HG02610 (cell line): ENCODE measurements at regions not wholly inside any gene's neighbourhood (a gene's known extent, or its start where the extent isn't known, plus 50 kb on each side); places are given as distances from the start of the nearest gene placed in this dataset.

ENCODE experiments used
- ATAC-seq: cut with Tn5 transposase; IDR thresholded peaks from one replicate; pipeline ENCODE4 v1.9.1; 2021; ENCODE audit warnings: mild to moderate bottlenecking, moderate library complexity; ENCODE audit not compliant: unreplicated experiment

GRCh38 chr6:10307028-10307427, 107.8 kb downstream of the TFAP2A start:
- ATAC-seq: no peak

- ATAC-seq: no peak
These were observed 109.0 kb downstream of the TFAP2A start for GRCh38 chr6:10305790-10306415.

- no peak for ATAC-seq
These were observed 111.0 kb downstream of the TFAP2A start for GRCh38 chr6:10303608-10304506.

- ATAC-seq: no peak
These were observed 112.2 kb downstream of the TFAP2A start for GRCh38 chr6:10302566-10303235.

- no peak for ATAC-seq
These were observed 114.8 kb downstream of the TFAP2A start for GRCh38 chr6:10300071-10300470.

GRCh38 chr6:10297832-10298231, 117.0 kb downstream of the TFAP2A start:
- ATAC-seq: no peak

GRCh38 chr6:10278746-10279145, 136.1 kb downstream of the TFAP2A start:
- ATAC-seq: no peak

GRCh38 chr6:10276660-10277287, 138.1 kb downstream of the TFAP2A start:
- no peak for ATAC-seq

- no peak for ATAC-seq
These were observed 138.8 kb downstream of the TFAP2A start for GRCh38 chr6:10276106-10276505.

- no peak for ATAC-seq
These were observed 142.3 kb downstream of the TFAP2A start for GRCh38 chr6:10272591-10272990.

- no peak for ATAC-seq
These were observed 142.9 kb downstream of the TFAP2A start for GRCh38 chr6:10271982-10272381.

- no peak for ATAC-seq
These were observed 144.9 kb downstream of the TFAP2A start for GRCh38 chr6:10269814-10270472.

- ATAC-seq: no peak
These were observed 146.1 kb downstream of the TFAP2A start for GRCh38 chr6:10268611-10269310.

- no peak for ATAC-seq
These were observed 146.8 kb downstream of the TFAP2A start for GRCh38 chr6:10268111-10268510.

- no peak for ATAC-seq
These were observed 148.4 kb downstream of the TFAP2A start for GRCh38 chr6:10266462-10266861.

GRCh38 chr6:10266061-10266460, 148.8 kb downstream of the TFAP2A start:
- ATAC-seq: no peak

GRCh38 chr6:10262505-10262904, 152.4 kb downstream of the TFAP2A start:
- ATAC-seq: no peak

GRCh38 chr6:10259671-10260070, 155.2 kb downstream of the TFAP2A start:
- ATAC-seq: no peak

- no peak for ATAC-seq
These were observed 156.5 kb downstream of the TFAP2A start for GRCh38 chr6:10258341-10258740.

GRCh38 chr6:10256113-10256690, 158.7 kb downstream of the TFAP2A start:
- ATAC-seq: no peak
